ENCODE measurements at regions not wholly inside any gene's neighbourhood (a gene's known extent, or its start where the extent isn't known, plus 50 kb on each side); places are given as distances from the start of the nearest gene placed in this dataset.

GRCh38 chr4:13762130-13762529 is 134.6 kb upstream of the BOD1L1 start:
- TF ChIP-seq CTCF (conservative IDR thresholded peaks at IDR 0.05; ENCODE audit: low read depth in 2 of 2) = no peak
- no peak for TF ChIP-seq POLR2AphosphoS5 (IDR thresholded peaks at IDR 0.05; ENCODE audit: low read depth)
- no peak for TF ChIP-seq EZH2 (IDR thresholded peaks at IDR 0.05; ENCODE audit: low read depth, unreplicated experiment)

Measured in GM23338 (cell line).